Activated naive CD8-positive, alpha-beta T cell treated with anti-CD3 and anti-CD28 coated beads, Interleukin-2, amount 10 ng/mL, durations not matched to agents 7 days and 5 days (primary cell): ENCODE measurements at regions not wholly inside any gene's neighbourhood (a gene's known extent, or its start where the extent isn't known, plus 50 kb on each side); places are given as distances from the start of the nearest gene placed in this dataset.
A peak's percentile ranks its signal among the peaks of the same experiment; 100 is the strongest.

Source experiments
- ATAC-seq: fragments of 150-1000 bp; cut with Tn5 transposase; one replicate; pipeline ENCODE4 v1.10.0; 2021; ENCODE audit warnings: low read depth, moderate library complexity
- POLR2A ChIA-PET: fragments of 350-600 bp; sonication (Branson Sonifier 250); formaldehyde crosslinking; loops from one replicate; lab custom pipeline; 2021; ENCODE audit warnings: antibody characterized with exemption; lab: Charles Lee
- DNase-seq: peaks from one replicate; pipeline ENCODE4 v3.0.0; 2021
- H3K27ac Mint-ChIP-seq: one replicate; pipeline ENCODE4 v1.8.0; 2022; ENCODE audit warnings: mild to moderate bottlenecking, mixed read lengths
- H3K27me3 Mint-ChIP-seq: one replicate; pipeline ENCODE4 v1.8.0; 2022; ENCODE audit warnings: mild to moderate bottlenecking, moderate library complexity, mixed read lengths
- H3K36me3 Mint-ChIP-seq: one replicate; pipeline ENCODE4 v1.8.0; 2021; ENCODE audit warnings: mild to moderate bottlenecking, mixed read lengths
- H3K4me1 Mint-ChIP-seq: one replicate; pipeline ENCODE4 v1.8.0; 2021; ENCODE audit warnings: mixed read lengths
- H3K4me3 Mint-ChIP-seq: one replicate; pipeline ENCODE4 v1.8.0; 2022; ENCODE audit warnings: mild to moderate bottlenecking, moderate library complexity, mixed read lengths
- H3K9me3 Mint-ChIP-seq: one replicate; pipeline ENCODE4 v1.8.0; 2021; ENCODE audit warnings: mixed read lengths

DNA sequence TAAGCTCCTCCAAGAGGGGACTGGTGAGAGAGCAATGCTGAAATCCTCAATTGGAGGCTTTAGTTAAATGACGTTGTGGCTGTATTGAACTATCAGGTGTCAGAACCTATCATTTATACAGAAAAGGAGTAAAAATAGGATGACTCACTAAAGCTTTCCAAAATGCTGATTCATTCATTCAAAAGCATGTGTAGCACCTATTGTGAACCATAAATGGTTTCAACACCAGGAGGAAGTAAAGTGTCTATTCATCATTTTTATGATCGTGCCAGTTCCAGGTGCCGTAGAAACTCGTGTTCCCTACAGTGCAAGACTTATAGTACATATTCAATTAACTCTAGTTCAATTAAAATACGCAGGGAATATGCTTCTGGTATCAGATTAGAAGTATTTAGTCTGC lies 66.5 kb upstream of the ARRDC4 start:
- Mint-ChIP-seq H3K4me1 (no peaks in the 10 kb centered on the region), H3K4me3 (no peak overlapping the region), H3K9me3 (no peaks in the 10 kb centered on the region), H3K27me3 (peaks cover 6% of the 10 kb centered on the region), H3K27ac (no peak overlapping the region), H3K36me3 (no peaks in the 10 kb centered on the region)
- no peak for ATAC-seq
- POLR2A ChIA-PET, result no interaction called here
- no peak for DNase-seq

DNA sequence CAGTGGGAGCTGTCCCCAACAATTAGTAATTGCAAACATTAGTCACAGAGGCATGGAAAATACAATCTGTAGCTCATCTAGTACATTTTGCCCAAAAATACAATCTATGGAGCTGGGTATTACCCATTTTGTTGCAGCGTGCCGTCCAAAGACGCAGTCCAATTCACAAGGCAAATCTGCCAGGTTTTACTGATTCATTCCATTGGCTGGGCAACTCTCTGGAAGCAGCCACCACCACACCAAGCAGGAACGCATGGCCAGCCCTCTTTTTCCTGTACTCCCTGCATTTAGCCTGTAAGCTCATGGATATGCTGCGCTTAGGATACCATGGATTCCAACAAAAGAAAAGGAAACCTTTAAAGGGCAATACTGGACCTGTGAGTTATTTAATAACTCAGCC lies 60.5 kb upstream of the ARRDC4 start:
- no peak for DNase-seq
- POLR2A ChIA-PET, result no interaction called here
- no peak overlapping the region for H3K4me3 Mint-ChIP-seq
- peaks cover 12% of the 10 kb centered on the region for H3K27me3 Mint-ChIP-seq
- no peak for ATAC-seq
- H3K9me3 Mint-ChIP-seq, result no peaks in the 10 kb centered on the region
- H3K36me3 Mint-ChIP-seq, result no peaks in the 10 kb centered on the region
- peaks cover 2% of the 10 kb centered on the region for H3K4me1 Mint-ChIP-seq
- no peak overlapping the region for H3K27ac Mint-ChIP-seq

DNA sequence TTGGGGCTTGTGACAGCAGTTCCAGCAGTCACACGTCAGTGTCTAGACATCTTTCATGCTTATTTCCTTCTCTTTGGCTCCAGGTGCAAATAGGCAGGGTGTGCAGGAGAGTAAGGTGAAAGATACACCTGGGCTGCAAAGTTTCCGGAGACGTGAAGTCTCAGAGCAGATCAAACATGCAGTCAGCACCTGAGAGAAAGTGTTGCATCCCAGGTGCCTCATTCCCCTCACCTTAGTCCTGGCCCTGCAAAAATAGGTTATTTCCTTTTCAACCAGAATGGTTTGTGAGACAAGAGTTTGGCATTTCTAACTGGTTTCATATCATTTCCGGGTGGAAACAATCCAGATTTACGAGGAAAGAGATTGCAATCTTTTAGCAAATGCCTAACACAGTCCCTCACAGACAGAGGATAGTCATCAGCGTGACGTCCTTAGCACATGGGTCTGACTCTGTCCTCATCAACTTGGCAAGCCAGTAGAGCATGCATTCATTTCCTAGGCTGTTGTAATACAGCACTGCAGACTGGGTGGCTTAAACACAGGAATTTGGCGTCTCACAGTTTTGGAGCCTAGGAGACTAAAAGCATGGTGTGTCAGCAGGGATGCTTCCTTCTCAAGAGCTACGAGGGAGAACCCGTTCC lies 58.2 kb upstream of the ARRDC4 start:
- Mint-ChIP-seq H3K4me1 (peaks cover 2% of the 10 kb centered on the region), H3K27me3 (peaks cover 10% of the 10 kb centered on the region), H3K36me3 (no peaks in the 10 kb centered on the region), H3K9me3 (no peaks in the 10 kb centered on the region), H3K4me3 (no peak overlapping the region), H3K27ac (no peak overlapping the region)
- ATAC-seq (no peak), DNase-seq (no peak)
- POLR2A ChIA-PET, result no interaction called here

DNA sequence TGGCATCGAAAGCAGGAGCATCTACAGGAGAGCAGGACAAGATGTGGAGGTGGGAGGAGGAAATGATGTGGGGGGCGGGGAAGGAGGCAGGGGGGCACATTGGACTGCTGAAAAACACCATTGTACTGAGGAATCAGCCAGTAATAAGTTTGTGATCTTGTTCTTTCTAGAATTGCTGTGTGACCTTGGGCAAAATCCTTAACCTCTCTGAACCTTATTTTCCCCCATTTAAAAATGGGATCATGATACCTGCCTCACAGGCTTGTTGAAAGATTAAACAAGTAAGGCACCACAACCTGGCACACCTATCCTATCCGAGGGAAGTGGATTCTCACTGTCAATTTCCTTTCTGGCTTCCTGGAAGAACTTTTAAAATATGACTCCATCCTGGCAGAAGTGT lies 56.9 kb upstream of the ARRDC4 start:
- no peak overlapping the region for H3K27ac Mint-ChIP-seq
- ATAC-seq (no peak), DNase-seq (no peak)
- no peaks in the 10 kb centered on the region for H3K36me3 Mint-ChIP-seq
- POLR2A ChIA-PET, result no interaction called here
- no peak overlapping the region for H3K4me3 Mint-ChIP-seq
- H3K4me1 Mint-ChIP-seq, result peaks cover 2% of the 10 kb centered on the region
- H3K27me3 Mint-ChIP-seq, result peaks cover 10% of the 10 kb centered on the region
- H3K9me3 Mint-ChIP-seq, result no peaks in the 10 kb centered on the region

DNA sequence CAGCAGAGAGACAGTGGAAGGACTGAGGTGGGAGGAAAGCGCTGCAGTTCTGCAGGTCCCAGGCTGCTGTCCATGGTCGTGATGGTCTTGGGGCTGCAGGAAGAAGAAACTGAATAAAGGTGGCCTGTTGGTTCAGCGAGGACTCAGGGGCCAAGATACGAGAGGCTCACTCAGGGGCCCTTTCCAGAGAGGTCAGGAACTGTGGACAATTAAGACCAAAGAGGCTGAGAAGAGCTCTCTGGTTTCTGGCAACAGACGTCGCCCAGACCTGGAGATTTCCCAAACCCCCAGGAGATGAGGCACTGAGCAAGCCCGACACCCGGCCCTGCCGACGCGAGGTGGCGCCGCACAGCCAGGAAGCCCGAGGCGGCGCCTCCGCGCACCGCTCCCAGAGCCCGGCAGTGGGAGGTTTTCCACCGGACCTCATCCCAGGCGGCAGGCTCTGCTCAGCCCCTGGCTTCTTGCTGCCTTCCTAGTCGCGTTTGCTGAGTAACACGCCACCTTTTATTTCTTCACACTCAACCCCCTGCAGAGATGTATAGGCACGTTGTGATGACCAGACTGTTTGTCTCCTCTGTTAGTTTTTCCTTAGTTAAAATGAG lies 56.4 kb upstream of the ARRDC4 start:
- ATAC-seq (no peak), DNase-seq (peak; percentile 52)
- POLR2A ChIA-PET, result no interaction called here
- H3K9me3 Mint-ChIP-seq, result no peaks in the 10 kb centered on the region
- no peaks in the 10 kb centered on the region for H3K36me3 Mint-ChIP-seq
- peaks cover 2% of the 10 kb centered on the region for H3K4me1 Mint-ChIP-seq
- H3K27ac Mint-ChIP-seq, result no peak overlapping the region
- peaks cover 10% of the 10 kb centered on the region for H3K27me3 Mint-ChIP-seq
- H3K4me3 Mint-ChIP-seq, result no peak overlapping the region

DNA sequence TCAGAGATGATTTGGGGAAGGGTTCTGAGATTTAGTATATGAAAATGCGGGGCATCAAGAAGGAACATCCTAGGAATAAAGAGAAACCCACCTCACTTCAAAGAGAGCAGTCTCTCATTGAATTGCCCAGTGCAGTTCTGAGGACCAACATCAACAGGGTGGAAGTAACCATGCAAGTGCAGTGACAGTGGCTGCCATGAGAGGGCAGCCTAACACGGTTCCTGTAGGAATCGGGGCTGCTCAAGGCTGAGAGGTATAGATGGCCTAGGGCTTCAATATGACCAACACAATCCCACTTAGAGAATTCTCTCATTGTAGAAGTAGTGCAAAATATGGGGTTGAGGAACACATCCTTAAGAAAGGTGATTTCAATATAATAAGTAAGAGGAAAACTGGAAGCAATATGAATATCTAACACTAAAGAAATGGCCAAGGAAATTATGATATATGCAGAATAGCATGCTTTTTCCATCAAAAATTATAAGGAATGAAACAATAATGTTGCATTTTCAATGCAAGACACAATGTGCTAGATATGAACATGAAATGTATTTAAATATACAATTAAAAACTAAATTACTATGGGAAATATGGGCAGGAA lies 51.1 kb upstream of the ARRDC4 start:
- peak; percentile 67 for DNase-seq
- Mint-ChIP-seq H3K4me1 (peaks cover 1% of the 10 kb centered on the region), H3K27me3 (peaks cover 13% of the 10 kb centered on the region), H3K4me3 (no peak overlapping the region), H3K27ac (no peak overlapping the region), H3K36me3 (no peaks in the 10 kb centered on the region), H3K9me3 (no peaks in the 10 kb centered on the region)
- ATAC-seq, result peak; percentile 70
- POLR2A ChIA-PET, result no interaction called here
